PC-9 (cell line): ENCODE measurements at regions not wholly inside any gene's neighbourhood (a gene's known extent, or its start where the extent isn't known, plus 50 kb on each side); places are given as distances from the start of the nearest gene placed in this dataset.

Experiments used
- BruUV-seq: library from RNA; stranded (reverse); fragments of 400-500 nt; replicated peaks from 2 replicates; lab custom pipeline; 2021; lab: Mats Ljungman, UMichigan
- CTCF ChIA-PET: fragments of 300-600 bp; sonication (Branson Sonifier 250); formaldehyde crosslinking; loops from one replicate; lab custom pipeline; 2022; ENCODE audit warnings: antibody characterized with exemption; lab: Charles Lee
- POLR2A ChIA-PET: fragments of 300-600 bp; sonication (Branson Sonifier 250); formaldehyde crosslinking; loops from one replicate; lab custom pipeline; 2022; ENCODE audit warnings: antibody characterized with exemption; ENCODE audit not compliant: unreplicated experiment; lab: Charles Lee
- DNase-seq, 2 experiments: peaks; one replicate each; pipeline versions ENCODE4 v3.0.0 to v3.0.0-alpha.2; 2015 to 2022; ENCODE audit warnings: mixed read lengths in 1 of 2
- H2AFZ ChIP-seq: fragments of 200-600 bp; sonication (generic); 2 replicates; pipeline ENCODE4 v1.8.1; 2017; ENCODE audit warnings: antibody characterized with exemption
- H3F3A ChIP-seq: fragments of 200-600 bp; sonication (generic); 2 replicates; pipeline ENCODE4 v1.8.1; 2017; ENCODE audit warnings: antibody characterized with exemption, mild to moderate bottlenecking, low read depth; ENCODE audit not compliant: insufficient read depth
- H3K27ac ChIP-seq: fragments of 200-600 bp; sonication (generic); 2 replicates; pipeline ENCODE4 v1.6.1; 2016; ENCODE audit warnings: mixed run types
- H3K27me3 ChIP-seq: fragments of 200-600 bp; sonication (generic); 2 replicates; pipeline ENCODE4 v1.6.1; 2016; ENCODE audit warnings: low read depth, mixed run types; ENCODE audit not compliant: insufficient read depth
- H3K36me3 ChIP-seq: fragments of 200-600 bp; sonication (generic); 2 replicates; pipeline ENCODE4 v1.6.1; 2016; ENCODE audit warnings: low read depth, mixed run types
- H3K4me1 ChIP-seq: fragments of 200-600 bp; sonication (generic); replicated peaks from 2 replicates; pipeline ENCODE4 v1.6.1; 2016; ENCODE audit warnings: mixed run types; ENCODE audit not compliant: insufficient read depth
- H3K4me2 ChIP-seq: fragments of 200-600 bp; sonication (generic); 2 replicates; pipeline ENCODE4 v1.6.1; 2017; ENCODE audit warnings: mixed run types
- H3K4me3 ChIP-seq: fragments of 200-600 bp; sonication (generic); 2 replicates; pipeline ENCODE4 v1.6.1; 2016; ENCODE audit warnings: mixed run types
- H3K79me2 ChIP-seq: fragments of 200-600 bp; sonication (generic); 2 replicates; pipeline ENCODE4 v1.6.1; 2017; ENCODE audit warnings: low read depth, mixed run types
- H3K9me2 ChIP-seq: fragments of 200-600 bp; sonication (generic); 2 replicates; pipeline ENCODE4 v1.8.1; 2017; ENCODE audit warnings: mild to moderate bottlenecking; ENCODE audit not compliant: insufficient read depth
- H3K9me3 ChIP-seq: fragments of 200-600 bp; sonication (generic); 2 replicates; pipeline ENCODE4 v1.8.1; 2016; ENCODE audit warnings: low read depth; ENCODE audit not compliant: insufficient read depth
- H4K20me1 ChIP-seq: fragments of 200-600 bp; sonication (generic); 2 replicates; pipeline ENCODE4 v1.8.1; 2017; ENCODE audit not compliant: insufficient read depth
- CTCF ChIP-seq: fragments of 200-600 bp; sonication (generic); conservative IDR thresholded peaks from 2 replicates; pipeline ENCODE4 v1.6.1; 2017; ENCODE audit warnings: mixed run types, antibody characterized with exemption, mild to moderate bottlenecking, moderate library complexity
- EZH2 ChIP-seq: fragments of 200-600 bp; sonication (generic); IDR thresholded peaks from 2 replicates; pipeline ENCODE4 v1.8.0; 2017; ENCODE audit warnings: antibody characterized with exemption, low read depth
- intact Hi-C: fragments of 100-400 bp; cut with micrococcal nuclease; formaldehyde crosslinking; loops from one replicate; pipeline ENCODE4 v1.10.0; 2022; ENCODE audit not compliant: unreplicated experiment

- Histone ChIP-seq H3K27me3 (peaks cover 12% of the 10 kb centered on the region), H4K20me1 (no peaks in the 10 kb centered on the region), H3K27ac (no peak overlapping the region), H3K4me2 (no peak overlapping the region), H3F3A (no peaks in the 10 kb centered on the region), H3K4me3 (no peak overlapping the region), H3K4me1 (no peaks in the 10 kb centered on the region), H3K36me3 (no peaks in the 10 kb centered on the region), H3K79me2 (no peaks in the 10 kb centered on the region), H2AFZ (no peak overlapping the region), H3K9me2 (no peaks in the 10 kb centered on the region), H3K9me3 (no peaks in the 10 kb centered on the region)
- CTCF ChIA-PET = no interaction called here
- DNase-seq = no peak
- POLR2A ChIA-PET = no interaction called here
- no TSS peak for BruUV-seq
- intact Hi-C loops = no loop called here
- TF ChIP-seq EZH2 (no peak), CTCF (no peak)
These were observed 133.0 kb downstream of the HRH4 start for GRCh38 chr18:24593401-24593800.

- H3K9me3 ChIP-seq = no peaks in the 10 kb centered on the region
These were observed 133.4 kb downstream of the HRH4 start for GRCh38 chr18:24593886-24594285.

GRCh38 chr18:24595561-24596031, 135.2 kb downstream of the HRH4 start:
- Histone ChIP-seq H3K36me3 (no peaks in the 10 kb centered on the region), H3K4me2 (no peak overlapping the region), H3K9me2 (no peaks in the 10 kb centered on the region), H4K20me1 (no peaks in the 10 kb centered on the region), H3F3A (no peaks in the 10 kb centered on the region), H3K27ac (no peak overlapping the region), H3K9me3 (no peaks in the 10 kb centered on the region), H3K4me1 (no peaks in the 10 kb centered on the region), H3K79me2 (no peaks in the 10 kb centered on the region), H2AFZ (no peak overlapping the region), H3K4me3 (no peak overlapping the region), H3K27me3 (peaks cover 12% of the 10 kb centered on the region)
- no TSS peak for BruUV-seq
- ChIA-PET CTCF (no interaction called here), POLR2A (no interaction called here)
- intact Hi-C loops = no loop called here
- TF ChIP-seq EZH2 (no peak), CTCF (no peak)
- DNase-seq = no peak

More at GRCh38 chr18:24593886-24594285, 133.4 kb downstream of the HRH4 start:
- no peak overlapping the region for H3K4me2 ChIP-seq
- no peak for DNase-seq
- POLR2A ChIA-PET = no interaction called here
- no peak overlapping the region for H3K27ac ChIP-seq
- CTCF ChIA-PET = no interaction called here
- H3K4me1 ChIP-seq = no peaks in the 10 kb centered on the region
- H3K27me3 ChIP-seq = peaks cover 12% of the 10 kb centered on the region
- TF ChIP-seq CTCF (no peak), EZH2 (no peak)
- H3K9me2 ChIP-seq = no peaks in the 10 kb centered on the region
- no peak overlapping the region for H2AFZ ChIP-seq
- H3K79me2 ChIP-seq = no peaks in the 10 kb centered on the region
- H3K36me3 ChIP-seq = no peaks in the 10 kb centered on the region
- intact Hi-C loops = no loop called here
- no TSS peak for BruUV-seq
- no peak overlapping the region for H3K4me3 ChIP-seq
- H3F3A ChIP-seq = no peaks in the 10 kb centered on the region
- H4K20me1 ChIP-seq = no peaks in the 10 kb centered on the region
